Panc1 (cell line): ENCODE measurements at regions not wholly inside any gene's neighbourhood (a gene's known extent, or its start where the extent isn't known, plus 50 kb on each side); places are given as distances from the start of the nearest gene placed in this dataset.

Experiments used
- ATAC-seq: fragments of 200-7000 bp; cut with Tn5 transposase; 2 replicates; pipeline ENCODE4 v1.9.1; 2020; ENCODE audit warnings: mild to moderate bottlenecking, moderate library complexity
- BruUV-seq: library from RNA; stranded (reverse); fragments of 400-500 nt; replicated peaks from 2 replicates; lab custom pipeline; 2021; lab: Mats Ljungman, UMichigan
- CTCF ChIA-PET: fragments of 300-600 bp; sonication (Branson Sonifier 250); formaldehyde crosslinking; loops from one replicate; lab custom pipeline; 2022; ENCODE audit warnings: antibody characterized with exemption; lab: Charles Lee
- POLR2A ChIA-PET: fragments of 300-600 bp; sonication (Branson Sonifier 250); formaldehyde crosslinking; loops from one replicate; lab custom pipeline; 2022; ENCODE audit warnings: antibody characterized with exemption; lab: Charles Lee
- DNase-seq: peaks from one replicate; pipeline ENCODE4 v3.0.0-alpha.2; 2010; ENCODE audit warnings: low read depth, low spot score
- H3K27ac ChIP-seq: 2 replicates; pipeline ENCODE4 v1.5.1; 2011; ENCODE audit warnings: mild to moderate bottlenecking, low read length, inconsistent platforms
- H3K27me3 ChIP-seq: fragments of 200-500 bp; sonication (Bioruptor generic); 2 replicates; pipeline ENCODE4 v1.6.0; 2014; ENCODE audit warnings: low read length, inconsistent platforms; ENCODE audit not compliant: control insufficient read depth, insufficient read depth
- H3K36me3 ChIP-seq: fragments of 200-500 bp; sonication (Bioruptor generic); 2 replicates; pipeline ENCODE4 v1.5.1; 2014; ENCODE audit warnings: inconsistent platforms, mild to moderate bottlenecking, low read length, moderate library complexity; ENCODE audit not compliant: control insufficient read depth, insufficient read depth
- H3K4me1 ChIP-seq: 2 replicates; pipeline ENCODE4 v1.5.1; 2011; ENCODE audit warnings: inconsistent platforms, mild to moderate bottlenecking, low read length, moderate library complexity; ENCODE audit not compliant: control insufficient read depth, insufficient read depth
- H3K4me3 ChIP-seq, 2 experiments: 2 replicates each; pipeline ENCODE4 v1.5.1; 2011 to 2012; ENCODE audit warnings: low read depth in 2 of 2, low read length in 2 of 2, mild to moderate bottlenecking in 2 of 2, inconsistent platforms in 1 of 2, moderate library complexity in 1 of 2
- H3K9me3 ChIP-seq: fragments of 200-500 bp; sonication (Bioruptor generic); 2 replicates; pipeline ENCODE4 v1.5.1; 2014; ENCODE audit warnings: low read depth, mild to moderate bottlenecking, inconsistent platforms, low read length, moderate library complexity; ENCODE audit not compliant: control insufficient read depth, insufficient read depth
- CTCF ChIP-seq: fragments of 450-650 bp; IDR thresholded peaks from 2 replicates; pipeline ENCODE4 v1.5.1; 2017; ENCODE audit warnings: mild to moderate bottlenecking
- POLR2AphosphoS5 ChIP-seq: IDR thresholded peaks from 2 replicates; pipeline ENCODE4 v1.6.1; 2012; ENCODE audit warnings: mild to moderate bottlenecking, low read depth, low read length, moderate library complexity
- REST ChIP-seq, 2 experiments: IDR thresholded peaks; 2 replicates each; pipeline ENCODE4 v1.6.1; 2011 to 2012; ENCODE audit warnings: low read depth in 2 of 2, control low read depth in 1 of 2, low read length in 1 of 2, mild to moderate bottlenecking in 1 of 2, moderate library complexity in 1 of 2; ENCODE audit not compliant: insufficient read depth in 1 of 2
- SIN3A ChIP-seq: IDR thresholded peaks from 2 replicates; pipeline ENCODE4 v1.6.1; 2012; ENCODE audit warnings: low read depth, mild to moderate bottlenecking, low read length, moderate library complexity, borderline replicate concordance; ENCODE audit not compliant: insufficient read depth
- TCF7L2 ChIP-seq: IDR thresholded peaks from 2 replicates; pipeline ENCODE4 v1.6.1; 2011; ENCODE audit warnings: mild to moderate bottlenecking, low read depth, low read length, inconsistent platforms
- in situ Hi-C: cut with HindIII; loops from 2 replicates; pipeline ENCODE4 v1.10.0; 2016; ENCODE audit warnings: low sequenced_read_pairs, low pct_unique_long_range_greater_than_20kb
- intact Hi-C: fragments of 100-400 bp; cut with micrococcal nuclease; formaldehyde crosslinking; loops from one replicate; pipeline ENCODE4 v1.10.0; 2022; ENCODE audit not compliant: unreplicated experiment

- intact Hi-C loops = no loop called here
- in situ Hi-C loops = no loop called here
- BruUV-seq = no TSS peak
- H3K4me3 ChIP-seq = no peak overlapping the region
- ChIA-PET POLR2A (no interaction called here), CTCF (no interaction called here)
- DNase-seq (no peak), ATAC-seq (no peak)
- no peaks in the 10 kb centered on the region for H3K9me3 ChIP-seq
- H3K27me3 ChIP-seq = no peaks in the 10 kb centered on the region
- H3K27ac ChIP-seq = no peak overlapping the region
- no peaks in the 10 kb centered on the region for H3K4me1 ChIP-seq
- no peak for TF ChIP-seq TCF7L2
- no peak for TF ChIP-seq POLR2AphosphoS5
- H3K36me3 ChIP-seq = no peaks in the 10 kb centered on the region
These were observed 876.1 kb upstream of the FAM98A start for GRCh38 chr2:34475156-34475555.

GRCh38 chr2:34474646-34475045 lies 875.5 kb upstream of the FAM98A start:
- CTCF ChIA-PET = no interaction called here
- no peak for ATAC-seq
- H3K9me3 ChIP-seq = no peaks in the 10 kb centered on the region
- no TSS peak for BruUV-seq
- DNase-seq = no peak
- POLR2A ChIA-PET = no interaction called here
- no peak overlapping the region for H3K27ac ChIP-seq
- in situ Hi-C loops = no loop called here
- TF ChIP-seq REST (IDR thresholded peaks at IDR 0.05; ENCODE audit: insufficient read depth in 1 of 2, low read depth in 2 of 2, low read length in 1 of 2) (no peak), TCF7L2 (no peak), POLR2AphosphoS5 (no peak), SIN3A (no peak), CTCF (no peak)
- no peaks in the 10 kb centered on the region for H3K27me3 ChIP-seq
- intact Hi-C loops = no loop called here
- no peak overlapping the region for H3K4me3 ChIP-seq
- H3K4me1 ChIP-seq = no peaks in the 10 kb centered on the region
- no peaks in the 10 kb centered on the region for H3K36me3 ChIP-seq

GRCh38 chr2:34447097-34447496 lies 848.0 kb upstream of the FAM98A start:
- no peak for TF ChIP-seq TCF7L2
- TF ChIP-seq POLR2AphosphoS5 = no peak
- no peak for TF ChIP-seq CTCF
- no peak for TF ChIP-seq SIN3A
- TF ChIP-seq REST (IDR thresholded peaks at IDR 0.05; ENCODE audit: insufficient read depth in 1 of 2, low read depth in 2 of 2, low read length in 1 of 2) = no peak
- intact Hi-C loops (no loop called here), in situ Hi-C loops (no loop called here)
- POLR2A ChIA-PET = no interaction called here
- CTCF ChIA-PET = no interaction called here
- BruUV-seq = no TSS peak
- no peaks in the 10 kb centered on the region for H3K9me3 ChIP-seq
- no peak overlapping the region for H3K27ac ChIP-seq
- no peak overlapping the region for H3K4me3 ChIP-seq
- H3K36me3 ChIP-seq = no peaks in the 10 kb centered on the region
- H3K27me3 ChIP-seq = no peaks in the 10 kb centered on the region
- DNase-seq (no peak), ATAC-seq (no peak)
- no peaks in the 10 kb centered on the region for H3K4me1 ChIP-seq
